ENCODE measurements at regions not wholly inside any gene's neighbourhood (a gene's known extent, or its start where the extent isn't known, plus 50 kb on each side); places are given as distances from the start of the nearest gene placed in this dataset.

- TF ChIP-seq POLR2A (IDR thresholded peaks at IDR 0.05) = no peak
- TF ChIP-seq CTCF (IDR thresholded peaks at IDR 0.05) = no peak
Measured at GRCh38 chr2:12116228-12116750, 369.9 kb downstream of the LPIN1 start.
